ENCODE measurements at regions not wholly inside any gene's neighbourhood (a gene's known extent, or its start where the extent isn't known, plus 50 kb on each side); places are given as distances from the start of the nearest gene placed in this dataset.

- TF ChIP-seq HNF4G (IDR thresholded peaks at IDR 0.05), result no peak
- TF ChIP-seq FOXA1 (IDR thresholded peaks at IDR 0.05), result no peak
- TF ChIP-seq FOXA2 (IDR thresholded peaks at IDR 0.05), result no peak
- no peak for TF ChIP-seq ZBTB33 (IDR thresholded peaks at IDR 0.05)
- TF ChIP-seq YY1 (IDR thresholded peaks at IDR 0.05), result no peak
- Histone ChIP-seq H3K36me3 (ENCODE audit: control insufficient read depth in 4 of 4, insufficient read depth in 3 of 4, low read depth in 1 of 4, low read length in 3 of 4) (no peaks in the 10 kb centered on the region), H3K4me3 (ENCODE audit: low read depth in 1 of 3, low read length in 3 of 3) (no peak overlapping the region), H3K27ac (ENCODE audit: low read depth in 1 of 2, low read length in 2 of 2) (no peak overlapping the region), H3K27me3 (ENCODE audit: control insufficient read depth in 4 of 4, insufficient read depth in 4 of 4, low read length in 3 of 4) (no peaks in the 10 kb centered on the region), H3K9me3 (ENCODE audit: control insufficient read depth in 4 of 4, low read length in 3 of 4) (no peaks in the 10 kb centered on the region), H3K9ac (ENCODE audit: low read depth in 1 of 2, low read length in 2 of 2) (no peak overlapping the region), H3K4me1 (ENCODE audit: control insufficient read depth in 4 of 4, insufficient read depth in 4 of 4, low read length in 3 of 4) (no peaks in the 10 kb centered on the region)
- no peak for DNase-seq (ENCODE audit: low spot score)
Measured at GRCh38 chr5:106481374-106481773, 1189.4 kb downstream of the EFNA5 start.

- TF ChIP-seq RAD21 (IDR thresholded peaks at IDR 0.05) (no peak), TAF1 (conservative IDR thresholded peaks at IDR 0.05) (no peak), REST (IDR thresholded peaks at IDR 0.05) (no peak), NR2F2 (IDR thresholded peaks at IDR 0.05) (no peak), JUND (IDR thresholded peaks at IDR 0.05) (no peak), CTCF (IDR thresholded peaks at IDR 0.05; ENCODE audit: low read depth, low read length, missing input control) (no peak), SP1 (IDR thresholded peaks at IDR 0.05) (no peak), YY1 (IDR thresholded peaks at IDR 0.05) (no peak), FOXA2 (IDR thresholded peaks at IDR 0.05) (no peak), ZBTB33 (IDR thresholded peaks at IDR 0.05) (no peak), HNF4A (conservative IDR thresholded peaks at IDR 0.05) (no peak), MAX (IDR thresholded peaks at IDR 0.05) (no peak), FOXA1 (IDR thresholded peaks at IDR 0.05) (no peak), EGR1 (IDR thresholded peaks at IDR 0.05; ENCODE audit: low read depth in 2 of 2) (no peak)
- no peak overlapping the region for H3K9ac ChIP-seq (ENCODE audit: low read depth in 1 of 2, low read length in 2 of 2)
- H3K27me3 ChIP-seq (ENCODE audit: control insufficient read depth in 4 of 4, insufficient read depth in 4 of 4, low read length in 3 of 4), result no peaks in the 10 kb centered on the region
- no peaks in the 10 kb centered on the region for H3K9me3 ChIP-seq (ENCODE audit: control insufficient read depth in 4 of 4, low read length in 3 of 4)
- no peak for DNase-seq (ENCODE audit: low spot score)
- H3K4me3 ChIP-seq (ENCODE audit: low read depth in 1 of 3, low read length in 3 of 3), result no peak overlapping the region
- H3K4me1 ChIP-seq (ENCODE audit: control insufficient read depth in 4 of 4, insufficient read depth in 4 of 4, low read length in 3 of 4), result no peaks in the 10 kb centered on the region
- 81% methylated on average over 4 of the region's 4 CpGs for WGBS
- H3K36me3 ChIP-seq (ENCODE audit: control insufficient read depth in 4 of 4, insufficient read depth in 3 of 4, low read depth in 1 of 4, low read length in 3 of 4), result no peaks in the 10 kb centered on the region
- no peak overlapping the region for H3K27ac ChIP-seq (ENCODE audit: low read depth in 1 of 2, low read length in 2 of 2)
Measured at GRCh38 chr5:106476630-106477029, 1194.1 kb downstream of the EFNA5 start.

Data from liver (tissue), 8 donors.